HepG2 (cell line): ENCODE measurements at regions not wholly inside any gene's neighbourhood (a gene's known extent, or its start where the extent isn't known, plus 50 kb on each side); places are given as distances from the start of the nearest gene placed in this dataset.

Experiments
- BCL6 ChIP-seq: IDR thresholded peaks from 2 replicates; pipeline ENCODE4 v1.6.1; 2016; ENCODE audit warnings: missing genetic modification reagents, missing compliant biosample characterization
- CTCF ChIP-seq: sonication (generic); formaldehyde crosslinking; IDR thresholded peaks from 2 replicates; pipeline ENCODE4 v1.5.0; 2020; ENCODE audit warnings: mild to moderate bottlenecking, missing genetic modification reagents, moderate library complexity
- EEA1 ChIP-seq: sonication (generic); formaldehyde crosslinking; IDR thresholded peaks from 2 replicates; pipeline ENCODE4 v1.5.1; 2020; ENCODE audit warnings: mild to moderate bottlenecking, missing genetic modification reagents, borderline replicate concordance
- TOE1 ChIP-seq: sonication (generic); formaldehyde crosslinking; IDR thresholded peaks from 2 replicates; pipeline ENCODE4 v1.4.0; 2020; ENCODE audit warnings: mild to moderate bottlenecking, missing genetic modification reagents

- TF ChIP-seq CTCF (CRISPR knock-in tag) = no peak
- TF ChIP-seq BCL6 (CRISPR knock-in tag) = no peak
- TF ChIP-seq TOE1 (CRISPR knock-in tag) = no peak
- no peak for TF ChIP-seq EEA1 (CRISPR knock-in tag)
These were observed 795.1 kb upstream of the GRIA3 start for GRCh38 chrX:122389005-122389404.
